Lower leg skin (tissue), 3 donors: ENCODE measurements at regions not wholly inside any gene's neighbourhood (a gene's known extent, or its start where the extent isn't known, plus 50 kb on each side); places are given as distances from the start of the nearest gene placed in this dataset.

Experiments used
- POLR2A ChIP-seq, 2 donors: fragments of 450-650 bp; IDR thresholded peaks; one replicate each; pipeline ENCODE4 v1.6.1; 2016 to 2017; ENCODE audit warnings: antibody characterized with exemption in 2 of 2, mild to moderate bottlenecking in 1 of 2, moderate library complexity in 1 of 2
- TF ChIP-seq, protein P1 (sequence below), 3 donors: fragments of 450-650 bp; IDR thresholded peaks; one replicate each; pipeline ENCODE4 v1.5.1; 2016; ENCODE audit warnings: antibody characterized with exemption in 3 of 3, mild to moderate bottlenecking in 3 of 3, moderate library complexity in 2 of 3

- no peak for TF ChIP-seq POLR2A (IDR thresholded peaks at IDR 0.05)
- TF ChIP-seq, protein P1, sequence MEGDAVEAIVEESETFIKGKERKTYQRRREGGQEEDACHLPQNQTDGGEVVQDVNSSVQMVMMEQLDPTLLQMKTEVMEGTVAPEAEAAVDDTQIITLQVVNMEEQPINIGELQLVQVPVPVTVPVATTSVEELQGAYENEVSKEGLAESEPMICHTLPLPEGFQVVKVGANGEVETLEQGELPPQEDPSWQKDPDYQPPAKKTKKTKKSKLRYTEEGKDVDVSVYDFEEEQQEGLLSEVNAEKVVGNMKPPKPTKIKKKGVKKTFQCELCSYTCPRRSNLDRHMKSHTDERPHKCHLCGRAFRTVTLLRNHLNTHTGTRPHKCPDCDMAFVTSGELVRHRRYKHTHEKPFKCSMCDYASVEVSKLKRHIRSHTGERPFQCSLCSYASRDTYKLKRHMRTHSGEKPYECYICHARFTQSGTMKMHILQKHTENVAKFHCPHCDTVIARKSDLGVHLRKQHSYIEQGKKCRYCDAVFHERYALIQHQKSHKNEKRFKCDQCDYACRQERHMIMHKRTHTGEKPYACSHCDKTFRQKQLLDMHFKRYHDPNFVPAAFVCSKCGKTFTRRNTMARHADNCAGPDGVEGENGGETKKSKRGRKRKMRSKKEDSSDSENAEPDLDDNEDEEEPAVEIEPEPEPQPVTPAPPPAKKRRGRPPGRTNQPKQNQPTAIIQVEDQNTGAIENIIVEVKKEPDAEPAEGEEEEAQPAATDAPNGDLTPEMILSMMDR (IDR thresholded peaks at IDR 0.05), result no peak
These were observed 174.4 kb upstream of the MSX2 start for GRCh38 chr5:174550026-174550425.
